ENCODE measurements at regions not wholly inside any gene's neighbourhood (a gene's known extent, or its start where the extent isn't known, plus 50 kb on each side); places are given as distances from the start of the nearest gene placed in this dataset.

- CTCF ChIA-PET (ENCODE audit: partially characterized antibody), result interaction anchor here (1.3 to 2.7 kb wide), 3 partner anchors 10 to 196 kb away, joined by 4 to 6 read pairs (median 4); no protein-coding TSS in a partner anchor
- TF ChIP-seq CHD7 (IDR thresholded peaks at IDR 0.05; ENCODE audit: insufficient replicate concordance, low read length), result no peak
Observed at GRCh38 chr5:74429495-74429894, 211.0 kb downstream of the ENC1 start.

More at GRCh38 chr5:74429495-74429894, 211.0 kb downstream of the ENC1 start:
- H4K20me1 ChIP-seq (replicated peaks in 1 of 2; ENCODE audit: control insufficient read depth in 1 of 2, insufficient read depth in 2 of 2, low read length in 2 of 2), result no peaks in the 10 kb centered on the region
- no peak overlapping the region for H3K27ac ChIP-seq (ENCODE audit: low read depth, low read length)
- no peak overlapping the region for H2AFZ ChIP-seq (ENCODE audit: low read length)
- no peaks in the 10 kb centered on the region for H3K9me3 ChIP-seq (ENCODE audit: insufficient read depth in 2 of 2, low read depth in 1 of 2, low read length in 1 of 2)
- no peak overlapping the region for H3K56ac ChIP-seq (replicated peaks; ENCODE audit: insufficient read length, low read depth, low read length)
- H3K36me3 ChIP-seq (ENCODE audit: control insufficient read depth in 2 of 4, insufficient read depth in 4 of 4, low read length in 3 of 4), result no peaks in the 10 kb centered on the region
- no peak overlapping the region for H2BK20ac ChIP-seq (ENCODE audit: low read length)
- H2BK15ac ChIP-seq (ENCODE audit: low read length), result no peak overlapping the region
- H3K4me2 ChIP-seq (ENCODE audit: insufficient read depth in 1 of 2, low read depth in 2 of 2, low read length in 2 of 2), result no peak overlapping the region
- no peak for FAIRE-seq
- H3K18ac ChIP-seq (ENCODE audit: extremely low read depth, low read length), result no peak overlapping the region
- H2AK5ac ChIP-seq (ENCODE audit: low read depth, low read length), result no peak overlapping the region
- no peak overlapping the region for H4K8ac ChIP-seq (ENCODE audit: extremely low read depth, insufficient read depth, low read length)
- H3K23ac ChIP-seq (ENCODE audit: insufficient read length), result no peak overlapping the region
- H3K27me3 ChIP-seq (replicated peaks in 1 of 4; ENCODE audit: control insufficient read depth in 3 of 4, extremely low read depth in 1 of 4, insufficient read depth in 3 of 4, low read length in 3 of 4), result no peaks in the 10 kb centered on the region
- H4K91ac ChIP-seq (replicated peaks; ENCODE audit: insufficient read length, low read length), result no peak overlapping the region
- H3K14ac ChIP-seq (ENCODE audit: insufficient read length), result no peak overlapping the region
- H2BK12ac ChIP-seq (ENCODE audit: low read depth, low read length), result no peak overlapping the region
- H3K79me2 ChIP-seq (ENCODE audit: control insufficient read depth in 1 of 2, insufficient read depth in 2 of 2, low read length in 2 of 2), result no peaks in the 10 kb centered on the region
- POLR2A ChIA-PET (ENCODE audit: partially characterized antibody), result no interaction called here
- H3K4ac ChIP-seq (replicated peaks; ENCODE audit: insufficient read length, low read depth, low read length), result no peak overlapping the region
- H2BK5ac ChIP-seq (ENCODE audit: low read depth, low read length), result no peak overlapping the region
- H3K4me1 ChIP-seq (replicated peaks in 1 of 4; ENCODE audit: control insufficient read depth in 3 of 4, insufficient read depth in 4 of 4, low read length in 3 of 4), result peaks cover 3 to 14% (median 10%) of the 10 kb centered on the region in 4 experiments; a peak in 4 of 7 replicates
- H4K5ac ChIP-seq (ENCODE audit: insufficient read length, low read depth, low read length), result no peak overlapping the region
- no peak overlapping the region for H2BK120ac ChIP-seq (replicated peaks; ENCODE audit: low read depth, low read length)
- no peaks in the 10 kb centered on the region for H3K79me1 ChIP-seq (ENCODE audit: low read depth, low read length)
- H3K4me3 ChIP-seq (ENCODE audit: extremely low read depth in 1 of 4, insufficient read depth in 2 of 4, low read depth in 3 of 4, low read length in 4 of 4), result no peak overlapping the region
- no peak overlapping the region for H3K9ac ChIP-seq (replicated peaks in 1 of 4; ENCODE audit: extremely low read depth in 1 of 4, low read depth in 3 of 4, low read length in 3 of 4)
- 92% methylated on average over 4 of the region's 4 CpGs; no CpG with 5 or more reads in 1 of the 2 experiments for WGBS, 2 experiments (ENCODE audit: extremely low coverage in 1 of 2, insufficient coverage in 1 of 2, insufficient read length in 1 of 2, insufficient replicate concordance in 2 of 2, low coverage in 1 of 2, low lambda C conversion rate in 2 of 2, missing lambda C conversion rate in 1 of 2)
- H3K23me2 ChIP-seq (ENCODE audit: low read depth, low read length), result no peaks in the 10 kb centered on the region
- no peak for DNase-seq (ENCODE audit: low read depth in 1 of 2, low spot score in 2 of 2)
